ENCODE measurements at regions not wholly inside any gene's neighbourhood (a gene's known extent, or its start where the extent isn't known, plus 50 kb on each side); places are given as distances from the start of the nearest gene placed in this dataset.

DNA sequence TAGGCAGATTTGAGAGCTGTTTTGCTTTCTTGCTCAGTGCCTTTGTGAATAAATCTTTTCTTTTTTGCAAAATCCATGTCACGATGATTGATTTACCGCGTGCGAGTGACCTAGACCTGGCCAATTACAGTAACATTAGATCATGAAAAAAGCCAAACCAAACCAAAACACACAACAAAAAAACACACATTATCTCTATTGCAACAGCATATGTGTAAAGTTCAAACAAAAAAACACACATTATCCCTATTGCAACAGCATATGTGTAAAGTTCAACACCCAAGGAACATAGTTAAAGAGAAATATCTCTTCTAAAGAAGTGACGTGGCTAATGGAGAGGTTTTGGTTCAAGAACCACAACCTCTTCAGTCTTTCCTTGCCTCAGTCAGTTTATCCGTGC lies 342.6 kb upstream of the NRG3 start:
- no peaks in the 10 kb centered on the region for H3K36me3 ChIP-seq
- no peak overlapping the region for H3K4me3 ChIP-seq (ENCODE audit: low read depth, low read length)
- DNase-seq: no peak
- H3K27me3 ChIP-seq (ENCODE audit: insufficient read depth, low read depth, severe bottlenecking): no peaks in the 10 kb centered on the region
- no peak overlapping the region for H3K27ac ChIP-seq
- no peak for TF ChIP-seq CTCF (IDR thresholded peaks at IDR 0.05; ENCODE audit: low read depth, low read length)
- no peaks in the 10 kb centered on the region for H3K9me3 ChIP-seq (ENCODE audit: severe bottlenecking)

DNA sequence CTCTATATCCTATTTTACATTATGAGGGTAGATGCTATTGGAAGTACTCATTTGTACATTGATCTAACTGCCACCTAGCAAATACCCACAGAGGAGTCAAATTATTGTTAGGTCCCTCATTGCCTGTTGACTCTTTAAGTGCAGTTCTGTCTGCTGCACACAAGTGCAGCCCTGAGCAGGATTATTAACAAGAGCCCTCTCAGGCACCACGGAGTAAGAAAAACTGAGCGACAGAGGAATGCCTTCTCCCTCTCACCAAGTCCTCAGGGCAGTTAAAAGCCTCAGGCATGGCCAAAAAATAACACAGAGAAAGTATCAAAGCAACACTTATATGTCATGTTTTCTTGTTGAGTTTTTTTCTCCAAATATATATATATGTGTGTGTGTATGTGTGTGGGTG lies 340.0 kb upstream of the NRG3 start:
- Histone ChIP-seq H3K27me3 (ENCODE audit: insufficient read depth, low read depth, severe bottlenecking) (no peaks in the 10 kb centered on the region), H3K9me3 (ENCODE audit: severe bottlenecking) (no peaks in the 10 kb centered on the region), H3K36me3 (no peaks in the 10 kb centered on the region), H3K4me3 (ENCODE audit: low read depth, low read length) (no peak overlapping the region), H3K27ac (no peak overlapping the region)
- no peak for DNase-seq
- TF ChIP-seq CTCF (IDR thresholded peaks at IDR 0.05; ENCODE audit: low read depth, low read length): no peak

DNA sequence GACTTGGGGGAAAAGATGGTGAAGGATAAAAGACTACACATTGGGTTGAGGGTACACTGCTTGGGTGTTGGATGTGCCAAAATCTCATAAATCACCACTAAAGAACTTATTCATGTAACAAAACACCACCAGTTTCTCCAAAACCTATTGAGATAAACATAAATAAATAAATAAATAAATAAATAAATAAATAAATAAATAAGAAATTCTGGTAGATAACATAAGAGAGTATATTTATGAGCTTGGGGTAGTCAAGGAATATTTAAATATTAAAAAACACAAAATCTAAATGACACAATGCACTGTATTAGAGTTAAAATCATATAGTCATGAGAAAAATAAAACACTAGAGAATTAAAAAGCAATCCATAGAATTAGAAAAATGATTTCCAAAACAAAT lies 333.5 kb upstream of the NRG3 start:
- Histone ChIP-seq H3K9me3 (ENCODE audit: severe bottlenecking) (no peaks in the 10 kb centered on the region), H3K27me3 (ENCODE audit: insufficient read depth, low read depth, severe bottlenecking) (no peaks in the 10 kb centered on the region), H3K4me3 (ENCODE audit: low read depth, low read length) (no peak overlapping the region), H3K27ac (no peak overlapping the region), H3K36me3 (no peaks in the 10 kb centered on the region)
- TF ChIP-seq CTCF (IDR thresholded peaks at IDR 0.05; ENCODE audit: low read depth, low read length): no peak
- no peak for DNase-seq

GRCh38 chr10:81546243-81546642 lies 328.8 kb upstream of the NRG3 start:
- TF ChIP-seq CTCF (IDR thresholded peaks at IDR 0.05; ENCODE audit: low read depth, low read length): no peak
- Histone ChIP-seq H3K9me3 (ENCODE audit: severe bottlenecking) (peaks cover 4% of the 10 kb centered on the region), H3K4me3 (ENCODE audit: low read depth, low read length) (no peak overlapping the region), H3K27ac (no peak overlapping the region), H3K36me3 (no peaks in the 10 kb centered on the region), H3K27me3 (ENCODE audit: insufficient read depth, low read depth, severe bottlenecking) (no peaks in the 10 kb centered on the region)
- no peak for DNase-seq

DNA sequence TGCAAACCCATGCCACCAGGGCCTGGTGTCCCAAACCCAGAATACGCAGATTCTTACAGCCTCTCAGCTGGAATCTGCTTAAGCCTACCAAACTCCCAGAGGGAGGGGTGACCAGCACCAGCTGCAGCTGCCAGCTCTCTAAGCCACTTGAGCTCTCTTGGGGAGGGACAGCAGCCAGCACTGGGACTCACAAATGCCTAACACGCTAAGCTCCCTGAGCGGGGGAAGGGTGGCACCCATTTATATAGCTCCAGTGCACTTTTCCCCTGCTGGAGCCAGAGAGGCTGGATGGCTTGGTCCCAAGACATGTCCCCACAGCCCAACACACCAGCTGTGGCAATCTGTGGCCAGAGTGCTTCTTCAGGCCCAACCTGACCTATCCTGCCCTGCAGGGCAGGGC lies 326.8 kb upstream of the NRG3 start:
- Histone ChIP-seq H3K27ac (no peak overlapping the region), H3K36me3 (no peaks in the 10 kb centered on the region), H3K9me3 (ENCODE audit: severe bottlenecking) (peaks cover 4% of the 10 kb centered on the region), H3K27me3 (ENCODE audit: insufficient read depth, low read depth, severe bottlenecking) (no peaks in the 10 kb centered on the region), H3K4me3 (ENCODE audit: low read depth, low read length) (no peak overlapping the region)
- DNase-seq: peak; percentile 88
- no peak for TF ChIP-seq CTCF (IDR thresholded peaks at IDR 0.05; ENCODE audit: low read depth, low read length)

- Histone ChIP-seq H3K27ac (no peak overlapping the region), H3K27me3 (ENCODE audit: insufficient read depth, low read depth, severe bottlenecking) (no peaks in the 10 kb centered on the region), H3K4me3 (ENCODE audit: low read depth, low read length) (no peak overlapping the region), H3K9me3 (ENCODE audit: severe bottlenecking) (no peaks in the 10 kb centered on the region), H3K36me3 (no peaks in the 10 kb centered on the region)
- no peak for TF ChIP-seq CTCF (IDR thresholded peaks at IDR 0.05; ENCODE audit: low read depth, low read length)
- DNase-seq: no peak
Measured at GRCh38 chr10:81564143-81564542, 310.9 kb upstream of the NRG3 start.
